D721Med (cell line): ENCODE measurements at regions not wholly inside any gene's neighbourhood (a gene's known extent, or its start where the extent isn't known, plus 50 kb on each side); places are given as distances from the start of the nearest gene placed in this dataset.

Experiments used
- DNase-seq: peaks from one replicate; pipeline ENCODE4 v3.0.0; 2011; ENCODE audit warnings: low spot score; ENCODE audit not compliant: insufficient read length
- FAIRE-seq: peaks from 2 replicates; lab custom pipeline; 2011; peaks lifted over from hg19 to GRCh38; lab: Jason Lieb, UNC
- TF ChIP-seq, protein P1 (sequence below): IDR thresholded peaks from 2 replicates; pipeline ENCODE4 v1.5.1; 2012; ENCODE audit warnings: mild to moderate bottlenecking, control low read depth; ENCODE audit not compliant: insufficient read depth; ENCODE audit errors: missing control alignments

DNA sequence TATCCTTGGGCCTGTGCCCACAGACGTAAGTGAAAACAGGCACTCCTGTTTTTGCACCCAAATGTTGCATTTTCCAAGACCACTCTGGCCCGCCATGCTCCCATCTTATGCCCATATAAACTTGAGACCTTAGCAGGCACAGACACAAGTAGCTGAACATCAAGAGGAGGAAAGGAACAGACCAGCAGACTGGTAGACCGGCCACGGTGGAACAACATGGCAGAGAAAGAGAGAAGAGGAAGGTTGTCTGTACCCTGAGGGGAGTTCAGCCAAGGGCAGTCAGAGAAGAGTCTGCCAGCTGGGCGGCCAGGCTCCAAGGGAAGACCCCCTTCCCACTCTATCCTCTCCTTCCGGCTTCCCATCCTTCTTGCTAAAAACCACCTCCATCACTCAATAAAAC, 85.3 kb downstream of the GPR37 start:
- FAIRE-seq (no peak), DNase-seq (no peak)
- TF ChIP-seq, protein P1, sequence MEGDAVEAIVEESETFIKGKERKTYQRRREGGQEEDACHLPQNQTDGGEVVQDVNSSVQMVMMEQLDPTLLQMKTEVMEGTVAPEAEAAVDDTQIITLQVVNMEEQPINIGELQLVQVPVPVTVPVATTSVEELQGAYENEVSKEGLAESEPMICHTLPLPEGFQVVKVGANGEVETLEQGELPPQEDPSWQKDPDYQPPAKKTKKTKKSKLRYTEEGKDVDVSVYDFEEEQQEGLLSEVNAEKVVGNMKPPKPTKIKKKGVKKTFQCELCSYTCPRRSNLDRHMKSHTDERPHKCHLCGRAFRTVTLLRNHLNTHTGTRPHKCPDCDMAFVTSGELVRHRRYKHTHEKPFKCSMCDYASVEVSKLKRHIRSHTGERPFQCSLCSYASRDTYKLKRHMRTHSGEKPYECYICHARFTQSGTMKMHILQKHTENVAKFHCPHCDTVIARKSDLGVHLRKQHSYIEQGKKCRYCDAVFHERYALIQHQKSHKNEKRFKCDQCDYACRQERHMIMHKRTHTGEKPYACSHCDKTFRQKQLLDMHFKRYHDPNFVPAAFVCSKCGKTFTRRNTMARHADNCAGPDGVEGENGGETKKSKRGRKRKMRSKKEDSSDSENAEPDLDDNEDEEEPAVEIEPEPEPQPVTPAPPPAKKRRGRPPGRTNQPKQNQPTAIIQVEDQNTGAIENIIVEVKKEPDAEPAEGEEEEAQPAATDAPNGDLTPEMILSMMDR: no peak

DNA sequence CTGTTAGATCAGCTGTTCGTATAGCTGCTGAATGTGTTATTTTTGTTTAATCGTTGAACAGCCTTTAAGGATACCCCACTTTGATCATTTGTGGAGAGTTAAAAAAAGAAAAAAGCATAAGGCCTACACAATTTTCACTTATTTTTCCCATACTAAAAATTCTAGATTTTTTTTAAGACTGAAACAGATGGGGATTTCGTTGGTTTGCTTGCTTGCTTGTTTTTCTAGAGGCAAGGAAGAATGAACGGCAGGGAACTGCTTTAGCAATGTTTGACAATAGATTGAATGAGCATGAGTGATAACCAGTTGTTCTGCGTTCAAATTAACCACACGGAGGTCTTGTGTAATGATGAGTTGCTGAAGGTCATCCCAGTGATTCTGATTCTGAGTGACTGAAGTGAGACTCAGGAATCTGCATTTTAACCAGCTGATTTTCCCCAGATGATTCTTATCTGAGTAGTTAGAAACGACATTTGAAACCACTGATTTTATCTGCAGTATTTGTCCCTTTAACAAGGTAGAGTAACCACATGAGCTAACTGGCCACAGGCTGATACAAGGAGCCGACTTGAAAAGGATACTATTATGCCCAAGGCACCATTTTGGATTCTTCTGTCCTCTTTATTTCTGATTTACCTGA, 85.9 kb downstream of the GPR37 start:
- DNase-seq (no peak), FAIRE-seq (no peak)
- TF ChIP-seq, protein P1: no peak

DNA sequence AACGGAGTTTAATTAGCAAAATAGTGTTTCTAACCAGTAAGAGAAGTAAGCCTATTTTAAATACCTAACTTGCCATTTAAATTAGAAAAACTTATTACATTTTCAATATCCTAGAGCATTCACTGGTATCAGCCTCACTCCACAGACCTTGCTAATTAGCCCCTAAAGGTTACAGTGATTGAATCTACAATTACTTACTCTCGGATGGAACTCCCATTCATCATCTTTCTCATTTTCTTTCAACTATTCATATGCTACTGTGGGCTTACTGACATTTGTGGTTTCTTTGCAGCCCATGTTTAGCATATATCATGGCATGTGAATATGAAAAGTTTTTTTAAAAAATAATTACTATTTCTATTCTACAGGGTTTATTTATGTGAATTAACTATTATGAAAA, 86.4 kb downstream of the GPR37 start:
- FAIRE-seq (no peak), DNase-seq (no peak)
- TF ChIP-seq, protein P1: no peak

DNA sequence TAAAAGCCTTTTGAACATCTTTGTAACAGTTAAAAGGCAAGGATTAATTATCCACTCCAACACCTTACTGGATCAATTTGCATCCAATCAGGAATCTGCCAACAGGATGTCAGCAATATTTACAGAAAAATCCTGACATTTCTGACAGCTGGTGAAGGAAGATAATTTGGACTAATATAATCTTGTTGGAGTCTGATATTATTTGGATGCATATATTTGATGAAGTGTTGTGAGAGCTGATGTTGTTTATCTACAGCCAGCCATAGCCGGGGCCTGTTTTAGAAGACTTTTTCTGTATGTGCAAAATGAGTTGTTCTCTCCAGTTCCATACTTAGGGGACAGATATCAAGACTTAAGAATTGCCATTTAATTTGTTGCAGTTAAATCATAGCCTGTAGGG, 91.1 kb downstream of the GPR37 start:
- FAIRE-seq (no peak), DNase-seq (no peak)
- TF ChIP-seq, protein P1: no peak

DNA sequence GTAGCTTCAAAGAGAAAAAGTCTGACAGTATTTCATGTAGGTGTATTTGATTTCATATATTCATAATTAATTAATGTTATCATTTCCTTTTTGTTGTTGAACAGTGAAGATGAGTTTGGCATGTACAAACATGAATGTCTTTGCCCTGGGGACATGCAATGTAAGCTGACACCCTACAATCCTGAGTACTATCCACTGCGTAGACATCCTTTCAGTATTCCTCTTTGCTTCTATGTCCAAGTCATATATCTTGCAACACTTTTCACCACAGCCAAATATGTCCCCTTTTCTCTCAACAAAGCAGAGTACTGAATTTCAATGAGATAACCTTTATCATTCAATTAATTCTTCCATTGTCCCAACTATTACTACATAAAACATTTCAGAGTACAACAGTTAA, 93.6 kb downstream of the GPR37 start:
- TF ChIP-seq, protein P1: no peak
- DNase-seq (no peak), FAIRE-seq (no peak)

DNA sequence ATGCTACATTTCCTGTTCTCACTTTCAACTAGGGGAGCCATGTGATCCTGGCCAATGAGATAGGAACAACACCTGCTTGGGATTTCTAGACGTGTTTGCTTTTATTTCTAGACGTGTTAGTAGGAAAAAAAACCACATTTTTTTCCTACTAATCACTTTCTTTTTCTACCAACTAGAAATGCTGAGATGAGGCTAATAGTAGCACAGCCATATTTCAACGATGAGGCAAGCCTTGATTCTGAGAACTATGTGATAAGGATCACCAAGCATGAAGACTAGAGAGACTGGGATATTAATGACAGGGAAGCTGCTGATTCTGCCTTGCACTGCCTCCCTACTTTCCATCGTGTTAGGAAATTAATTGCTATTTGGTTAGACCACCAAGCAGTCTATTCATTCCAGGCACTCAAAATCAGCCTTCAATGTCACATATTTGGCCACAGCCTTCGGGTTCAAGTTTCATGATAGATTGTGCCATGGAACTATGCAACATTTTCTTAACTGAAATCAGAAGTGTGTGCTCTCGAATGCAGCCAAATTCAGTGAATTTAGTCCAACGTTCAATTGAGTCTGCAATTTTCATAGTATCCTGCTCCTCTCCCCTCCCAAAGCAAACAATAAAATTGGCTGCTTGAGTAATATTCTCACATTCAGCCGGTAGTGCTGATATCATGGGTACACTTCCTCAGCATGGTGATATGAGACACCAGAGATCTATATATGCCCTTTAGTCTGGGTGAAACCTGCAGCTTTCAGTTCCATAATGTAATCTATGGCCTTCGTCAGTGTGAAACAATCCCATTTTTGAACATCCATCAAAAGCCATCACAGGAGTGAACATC, 98.1 kb downstream of the GPR37 start:
- DNase-seq (no peak), FAIRE-seq (no peak)
- TF ChIP-seq, protein P1: no peak

DNA sequence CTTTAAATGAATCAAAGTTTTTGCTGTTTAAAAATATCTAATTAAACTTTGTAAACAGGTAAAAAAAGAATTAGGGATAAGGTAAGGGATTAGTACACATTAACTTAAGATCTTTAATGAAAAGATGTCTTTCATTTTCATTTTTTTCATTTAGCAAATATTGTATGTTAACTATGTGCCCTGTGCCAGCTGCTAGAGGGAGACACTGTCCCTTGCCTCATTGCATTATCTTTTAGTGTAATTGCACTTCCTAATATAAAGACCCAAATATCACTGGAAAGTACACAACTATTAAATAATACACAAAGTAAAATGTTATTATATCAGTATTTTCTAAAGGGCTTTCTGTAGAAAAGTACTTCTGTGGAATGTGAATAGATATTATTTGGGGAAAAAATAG, 102.7 kb downstream of the GPR37 start:
- FAIRE-seq: no peak
- TF ChIP-seq, protein P1: peak; percentile 12
- DNase-seq: no peak
